ENCODE measurements at regions not wholly inside any gene's neighbourhood (a gene's known extent, or its start where the extent isn't known, plus 50 kb on each side); places are given as distances from the start of the nearest gene placed in this dataset.
A peak's percentile ranks its signal among the peaks of the same experiment; 100 is the strongest.
"Not testable (repeated sequence)": the region's sequence is repeated elsewhere in the genome, so short reads cannot be mapped to it uniquely, and the experiment has no call there.

- intact Hi-C loops (cut with DNase I) = no loop called here
- ATAC-seq = no peak
- DNase-seq (ENCODE audit: missing footprints) = no peak
Measured at GRCh38 chr9:135279834-135280393, 192.4 kb downstream of the OLFM1 start.

- ATAC-seq (no peak), DNase-seq (ENCODE audit: missing footprints) (no peak)
- intact Hi-C loops (cut with DNase I) = no loop called here
Measured at GRCh38 chr9:135280666-135281065, 193.2 kb downstream of the OLFM1 start.

- intact Hi-C loops (cut with DNase I) = no loop called here
- no peak for DNase-seq (ENCODE audit: missing footprints)
- peak; percentile 8 for ATAC-seq
Measured at GRCh38 chr9:135281151-135281550, 193.7 kb downstream of the OLFM1 start.

- peak; percentile 79 for ATAC-seq
- DNase-seq (ENCODE audit: missing footprints) = no peak
- intact Hi-C loops (cut with DNase I) = no loop called here
Measured at GRCh38 chr9:135281791-135282737, 194.6 kb downstream of the OLFM1 start.

- DNase-seq (ENCODE audit: missing footprints) = no peak
- ATAC-seq = no peak
- intact Hi-C loops (cut with DNase I) = no loop called here
Measured at GRCh38 chr9:135282808-135283207, 195.3 kb downstream of the OLFM1 start.

- intact Hi-C loops (cut with DNase I) = no loop called here
- ATAC-seq (no peak), DNase-seq (ENCODE audit: missing footprints) (no peak)
Measured at GRCh38 chr9:135283671-135284070, 195.9 kb upstream of the PPP1R26 start.

- ATAC-seq = no peak
- intact Hi-C loops (cut with DNase I) = no loop called here
- no peak for DNase-seq (ENCODE audit: missing footprints)
Measured at GRCh38 chr9:135284386-135285134, 195.0 kb upstream of the PPP1R26 start.

- DNase-seq (ENCODE audit: missing footprints); intact Hi-C loops (cut with DNase I); ATAC-seq: not testable (repeated sequence)
Measured at GRCh38 chr9:135286187-135286925, 193.2 kb upstream of the PPP1R26 start.

- ATAC-seq = no peak
- intact Hi-C loops (cut with DNase I) = no loop called here
- DNase-seq (ENCODE audit: missing footprints) = no peak
Measured at GRCh38 chr9:135286961-135287360, 192.6 kb upstream of the PPP1R26 start.

- ATAC-seq (no peak), DNase-seq (ENCODE audit: missing footprints) (no peak)
- intact Hi-C loops (cut with DNase I) = no loop called here
Measured at GRCh38 chr9:135287627-135288026, 192.0 kb upstream of the PPP1R26 start.

- no peak for ATAC-seq
- DNase-seq (ENCODE audit: missing footprints) = no peak
- intact Hi-C loops (cut with DNase I) = no loop called here
Measured at GRCh38 chr9:135288054-135288453, 191.5 kb upstream of the PPP1R26 start.

GRCh38 chr9:135289081-135289491 is 190.5 kb upstream of the PPP1R26 start:
- intact Hi-C loops (cut with DNase I) = no loop called here
- ATAC-seq = no peak
- DNase-seq (ENCODE audit: missing footprints) = no peak

- DNase-seq (ENCODE audit: missing footprints) (no peak), ATAC-seq (peak; percentile 91)
- intact Hi-C loops (cut with DNase I) = no loop called here
Measured at GRCh38 chr9:135290086-135290485, 189.5 kb upstream of the PPP1R26 start.

GRCh38 chr9:135290566-135290965 is 189.0 kb upstream of the PPP1R26 start:
- intact Hi-C loops (cut with DNase I) = no loop called here
- no peak for DNase-seq (ENCODE audit: missing footprints)
- ATAC-seq = no peak

GRCh38 chr9:135291165-135291564 is 188.4 kb upstream of the PPP1R26 start:
- intact Hi-C loops (cut with DNase I) = no loop called here
- ATAC-seq = no peak
- no peak for DNase-seq (ENCODE audit: missing footprints)

GRCh38 chr9:135294836-135295235 is 184.7 kb upstream of the PPP1R26 start:
- intact Hi-C loops (cut with DNase I) = no loop called here
- DNase-seq (ENCODE audit: missing footprints) = no peak

GRCh38 chr9:135295551-135296300 is 183.9 kb upstream of the PPP1R26 start:
- intact Hi-C loops (cut with DNase I) = no loop called here
- DNase-seq (ENCODE audit: missing footprints) (no peak), ATAC-seq (no peak)

More at GRCh38 chr9:135294836-135295235, 184.7 kb upstream of the PPP1R26 start:
- ATAC-seq = no peak

- ATAC-seq (no peak), DNase-seq (ENCODE audit: missing footprints) (no peak)
- intact Hi-C loops (cut with DNase I) = no loop called here
Measured at GRCh38 chr9:135296735-135297455, 182.7 kb upstream of the PPP1R26 start.
